Ovary (tissue), 7 donors: ENCODE measurements at regions not wholly inside any gene's neighbourhood (a gene's known extent, or its start where the extent isn't known, plus 50 kb on each side); places are given as distances from the start of the nearest gene placed in this dataset.

Experiments used
- DNase-seq, 5 donors: peaks; one replicate each; pipeline ENCODE4 v3.0.0-alpha.2; 2019 to 2020
- H3K27ac ChIP-seq, 2 donors: fragments of 200-600 bp; one replicate each; pipeline versions ENCODE4 v1.5.1 to v1.8.0; 2019 to 2022
- H3K27me3 ChIP-seq: fragments of 200-600 bp; one replicate; pipeline ENCODE4 v1.8.0; 2022
- H3K36me3 ChIP-seq: fragments of 200-600 bp; sonication (generic); one replicate; pipeline ENCODE4 v1.5.1; 2019
- H3K4me1 ChIP-seq: one replicate; pipeline ENCODE4 v1.8.1; 2013; ENCODE audit warnings: mild to moderate bottlenecking, moderate library complexity; ENCODE audit not compliant: insufficient read depth
- H3K4me3 ChIP-seq: fragments of 200-600 bp; sonication (generic); one replicate; pipeline ENCODE4 v1.5.1; 2017
- H3K9me3 ChIP-seq, 2 donors: fragments of 200-600 bp in 1 of 2; sonication (generic) in 1 of 2; one replicate each; pipeline versions ENCODE4 v1.5.1 to v1.8.1; 2013 to 2019; ENCODE audit warnings: mild to moderate bottlenecking in 1 of 2, moderate library complexity in 1 of 2
- EP300 ChIP-seq: sonication (generic); formaldehyde crosslinking; IDR thresholded peaks from one replicate; pipeline ENCODE4 v1.6.1; 2017; ENCODE audit warnings: antibody characterized with exemption
- POLR2A ChIP-seq: fragments of 450-650 bp; IDR thresholded peaks from one replicate; pipeline ENCODE4 v1.6.1; 2017; ENCODE audit warnings: antibody characterized with exemption, mild to moderate bottlenecking, moderate library complexity
- WGBS, 3 donors: extraction: QIAGEN DNeasy Blood & Tissue Kit in 1 of 3; methylation state at CpG; one replicate each; pipeline versions ENCODE4 v1.1.5 to v1.1.7; 2013 to 2017; 5-methylcytosine and 5-hydroxymethylcytosine counted together
- intact Hi-C, 4 donors: fragments of 100-400 bp; cut with DNase I; formaldehyde crosslinking; loops; one replicate each; pipeline versions ENCODE4 v1.11.0 to v1.15.1; 2022 to 2023
- TF ChIP-seq, protein P1 (sequence below), 3 donors: fragments of 450-650 bp in 2 of 3; fragments of 200-600 bp in 1 of 3; IDR thresholded peaks; one replicate each; pipeline versions ENCODE4 v1.5.1 to v1.8.0; 2016 to 2022; ENCODE audit warnings: antibody characterized with exemption in 3 of 3, mild to moderate bottlenecking in 1 of 3
- donor health status: DM: no; HTN: no; CAD: no; lungs with moderate emphysema.
- donor health status: DM: no; HTN: no; CAD: no.
- donor health status: Bipolar disorder and iron deficiency.
- donor health status: DM: no; HTN: no; CAD: no.
- donor health status: DM: yes; HTN: yes; CAD: no.

- Histone ChIP-seq H3K4me3 (no peak overlapping the region), H3K27ac (no peak overlapping the region), H3K27me3 (no peaks in the 10 kb centered on the region), H3K36me3 (no peaks in the 10 kb centered on the region), H3K4me1 (peaks cover 2% of the 10 kb centered on the region), H3K9me3 (no peaks in the 10 kb centered on the region)
- 74 to 76% (median 75%) methylated on average over 4 of the region's 4 CpGs for WGBS, 3 donors
- TF ChIP-seq, protein P1, sequence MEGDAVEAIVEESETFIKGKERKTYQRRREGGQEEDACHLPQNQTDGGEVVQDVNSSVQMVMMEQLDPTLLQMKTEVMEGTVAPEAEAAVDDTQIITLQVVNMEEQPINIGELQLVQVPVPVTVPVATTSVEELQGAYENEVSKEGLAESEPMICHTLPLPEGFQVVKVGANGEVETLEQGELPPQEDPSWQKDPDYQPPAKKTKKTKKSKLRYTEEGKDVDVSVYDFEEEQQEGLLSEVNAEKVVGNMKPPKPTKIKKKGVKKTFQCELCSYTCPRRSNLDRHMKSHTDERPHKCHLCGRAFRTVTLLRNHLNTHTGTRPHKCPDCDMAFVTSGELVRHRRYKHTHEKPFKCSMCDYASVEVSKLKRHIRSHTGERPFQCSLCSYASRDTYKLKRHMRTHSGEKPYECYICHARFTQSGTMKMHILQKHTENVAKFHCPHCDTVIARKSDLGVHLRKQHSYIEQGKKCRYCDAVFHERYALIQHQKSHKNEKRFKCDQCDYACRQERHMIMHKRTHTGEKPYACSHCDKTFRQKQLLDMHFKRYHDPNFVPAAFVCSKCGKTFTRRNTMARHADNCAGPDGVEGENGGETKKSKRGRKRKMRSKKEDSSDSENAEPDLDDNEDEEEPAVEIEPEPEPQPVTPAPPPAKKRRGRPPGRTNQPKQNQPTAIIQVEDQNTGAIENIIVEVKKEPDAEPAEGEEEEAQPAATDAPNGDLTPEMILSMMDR (IDR thresholded peaks at IDR 0.05): no peak
- no peak for TF ChIP-seq POLR2A
- TF ChIP-seq EP300: no peak
- intact Hi-C loops: no loop called here
- DNase-seq: no peak
Measured at GRCh38 chr6:18712595-18712994, 325.4 kb downstream of the RNF144B start.

- peaks cover 2% of the 10 kb centered on the region for H3K4me1 ChIP-seq
- H3K9me3 ChIP-seq: no peaks in the 10 kb centered on the region
- DNase-seq: no peak
- TF ChIP-seq POLR2A (no peak), EP300 (no peak)
- TF ChIP-seq, protein P1 (IDR thresholded peaks at IDR 0.05): no peak
- H3K4me3 ChIP-seq: no peak overlapping the region
- H3K27ac ChIP-seq: no peak overlapping the region
- intact Hi-C loops: no loop called here
- WGBS, 3 donors: 60 to 70% (median 68%) methylated on average over 5 of the region's 5 CpGs
- H3K36me3 ChIP-seq: no peaks in the 10 kb centered on the region
- H3K27me3 ChIP-seq: no peaks in the 10 kb centered on the region
Measured at GRCh38 chr6:18720075-18720474, 332.9 kb downstream of the RNF144B start.

DNA sequence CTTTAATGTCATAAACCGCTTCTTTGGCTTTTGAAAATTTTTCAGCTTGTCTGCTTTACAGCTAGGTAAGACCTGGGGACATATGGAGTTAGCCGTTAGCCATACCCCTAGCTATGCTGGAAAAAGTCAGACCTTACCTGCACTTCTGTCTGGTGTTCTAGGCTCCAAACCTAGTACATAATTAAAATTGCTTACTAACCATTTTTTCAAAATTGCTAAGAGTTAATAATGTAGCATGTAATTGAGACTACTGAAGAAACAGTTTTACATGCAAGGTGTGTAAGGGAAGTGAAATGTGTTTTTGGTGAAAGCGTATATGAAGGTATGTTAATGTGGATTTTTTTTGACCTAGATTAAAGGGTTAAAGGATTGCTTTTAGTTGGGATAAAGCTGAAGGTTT lies 336.9 kb downstream of the RNF144B start:
- TF ChIP-seq, protein P1 (IDR thresholded peaks at IDR 0.05): no peak
- no peak for TF ChIP-seq EP300
- TF ChIP-seq POLR2A: no peak
- no peak overlapping the region for H3K4me3 ChIP-seq
- H3K36me3 ChIP-seq: no peaks in the 10 kb centered on the region
- no peaks in the 10 kb centered on the region for H3K4me1 ChIP-seq
- no peaks in the 10 kb centered on the region for H3K9me3 ChIP-seq
- intact Hi-C loops: no loop called here
- WGBS, 3 donors: 89 to 93% (median 92%) methylated on average over 3 of the region's 3 CpGs
- H3K27ac ChIP-seq: no peak overlapping the region
- no peak for DNase-seq
- no peaks in the 10 kb centered on the region for H3K27me3 ChIP-seq

DNA sequence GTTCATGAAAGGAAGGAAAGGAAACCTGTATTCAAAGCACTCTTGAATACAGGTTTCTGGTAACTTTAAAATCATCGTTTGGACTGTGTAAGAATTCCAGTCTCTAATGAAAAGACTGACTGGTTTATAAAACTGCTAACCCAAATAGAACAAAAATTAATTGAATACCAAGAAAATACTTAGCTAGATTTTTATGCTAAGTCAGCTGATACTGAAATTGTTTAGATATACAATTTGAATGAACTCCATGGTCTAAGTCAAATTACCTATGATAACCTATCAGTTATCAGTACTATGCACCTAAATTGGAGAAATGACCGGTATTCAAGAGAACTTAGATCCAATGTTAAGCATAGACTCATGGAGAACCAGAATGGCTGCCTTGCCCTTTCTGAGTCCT lies 338.3 kb downstream of the RNF144B start:
- WGBS, 3 donors: 88 to 90% (median 90%) methylated on average over 2 of the region's 2 CpGs
- intact Hi-C loops: no loop called here
- no peak overlapping the region for H3K27ac ChIP-seq
- no peaks in the 10 kb centered on the region for H3K4me1 ChIP-seq
- H3K36me3 ChIP-seq: no peaks in the 10 kb centered on the region
- H3K27me3 ChIP-seq: no peaks in the 10 kb centered on the region
- H3K4me3 ChIP-seq: no peak overlapping the region
- H3K9me3 ChIP-seq: no peaks in the 10 kb centered on the region
- no peak for DNase-seq
- no peak for TF ChIP-seq EP300
- no peak for TF ChIP-seq POLR2A
- TF ChIP-seq, protein P1 (IDR thresholded peaks at IDR 0.05): no peak
